ENCODE measurements at regions not wholly inside any gene's neighbourhood (a gene's known extent, or its start where the extent isn't known, plus 50 kb on each side); places are given as distances from the start of the nearest gene placed in this dataset.

GRCh38 chr2:167726788-167727187 lies 520.6 kb downstream of the STK39 start:
- H4K5ac ChIP-seq (ENCODE audit: insufficient read length, low read depth, low read length) = no peak overlapping the region
- H2BK120ac ChIP-seq (replicated peaks; ENCODE audit: low read depth, low read length) = no peak overlapping the region
- H3K4me2 ChIP-seq (ENCODE audit: insufficient read depth in 1 of 2, low read depth in 2 of 2, low read length in 2 of 2) = no peak overlapping the region
- no peaks in the 10 kb centered on the region for H3K79me2 ChIP-seq (ENCODE audit: control insufficient read depth in 1 of 2, insufficient read depth in 2 of 2, low read length in 2 of 2)
- no peak overlapping the region for H3K27ac ChIP-seq (ENCODE audit: low read depth, low read length)
- no peak for DNase-seq (ENCODE audit: low read depth in 1 of 2, low spot score in 2 of 2)
- no peak overlapping the region for H3K18ac ChIP-seq (ENCODE audit: extremely low read depth, low read length)
- no peak for FAIRE-seq
- H2AK5ac ChIP-seq (ENCODE audit: low read depth, low read length) = no peak overlapping the region
- no peak overlapping the region for H4K91ac ChIP-seq (replicated peaks; ENCODE audit: insufficient read length, low read length)
- no peak overlapping the region for H2BK5ac ChIP-seq (ENCODE audit: low read depth, low read length)
- no peak overlapping the region for H2BK12ac ChIP-seq (ENCODE audit: low read depth, low read length)
- H3K4me1 ChIP-seq (replicated peaks in 1 of 4; ENCODE audit: control insufficient read depth in 3 of 4, insufficient read depth in 4 of 4, low read length in 3 of 4) = peaks cover 0 to 2% (median under 1%) of the 10 kb centered on the region in 4 experiments; a peak in 1 of 7 replicates
- CTCF ChIA-PET (ENCODE audit: partially characterized antibody) = interaction anchor here (0.6 to 1.4 kb wide), 3 partner anchors 75 to 393 kb away, joined by 3 to 7 read pairs (median 3); no protein-coding TSS in a partner anchor
- H4K20me1 ChIP-seq (replicated peaks in 1 of 2; ENCODE audit: control insufficient read depth in 1 of 2, insufficient read depth in 2 of 2, low read length in 2 of 2) = no peaks in the 10 kb centered on the region
- H3K79me1 ChIP-seq (ENCODE audit: low read depth, low read length) = peaks cover 3% of the 10 kb centered on the region; the same call in 1 of the 2 replicates
- H3K9me3 ChIP-seq (ENCODE audit: insufficient read depth in 2 of 2, low read depth in 1 of 2, low read length in 1 of 2) = no peaks in the 10 kb centered on the region
- no peak overlapping the region for H3K14ac ChIP-seq (ENCODE audit: insufficient read length)
- peaks cover 0 to 1% (median 0%) of the 10 kb centered on the region in 4 experiments; a peak in 1 of 7 replicates for H3K27me3 ChIP-seq (replicated peaks in 1 of 4; ENCODE audit: control insufficient read depth in 3 of 4, extremely low read depth in 1 of 4, insufficient read depth in 3 of 4, low read length in 3 of 4)
- H3K9ac ChIP-seq (replicated peaks in 1 of 4; ENCODE audit: extremely low read depth in 1 of 4, low read depth in 3 of 4, low read length in 3 of 4) = no peak overlapping the region
- no peaks in the 10 kb centered on the region for H3K23me2 ChIP-seq (ENCODE audit: low read depth, low read length)
- WGBS, 2 experiments (ENCODE audit: extremely low coverage in 1 of 2, insufficient coverage in 1 of 2, insufficient read length in 1 of 2, insufficient replicate concordance in 2 of 2, low coverage in 1 of 2, low lambda C conversion rate in 2 of 2, missing lambda C conversion rate in 1 of 2) = 83% methylated on average over 2 of the region's 2 CpGs; no CpG with 5 or more reads in 1 of the 2 experiments
- no peak overlapping the region for H2AFZ ChIP-seq (ENCODE audit: low read length)
- no peak for TF ChIP-seq POLR2A (IDR thresholded peaks at IDR 0.05; ENCODE audit: control extremely low read depth in 1 of 2, low read depth in 2 of 2, low read length in 2 of 2)
- no peak for TF ChIP-seq SIX5 (IDR thresholded peaks at IDR 0.05; ENCODE audit: low read depth, low read length)
- TF ChIP-seq RXRA (IDR thresholded peaks at IDR 0.05; ENCODE audit: insufficient read depth, low read depth, low read length) = no peak
- no peak for TF ChIP-seq SP1 (IDR thresholded peaks at IDR 0.05; ENCODE audit: low read depth, low read length)
- no peak for TF ChIP-seq CHD1 (IDR thresholded peaks at IDR 0.05; ENCODE audit: low read depth, low read length)
- TF ChIP-seq SP2 (IDR thresholded peaks at IDR 0.05; ENCODE audit: low read length) = no peak
- no peak for TF ChIP-seq MAFK (IDR thresholded peaks at IDR 0.05; ENCODE audit: low read depth, low read length)
- TF ChIP-seq YY1 (IDR thresholded peaks at IDR 0.05; ENCODE audit: low read depth, low read length) = no peak
- TF ChIP-seq TBP (IDR thresholded peaks at IDR 0.05; ENCODE audit: low read depth, low read length) = no peak
- TF ChIP-seq SAP30 (IDR thresholded peaks at IDR 0.05; ENCODE audit: insufficient read depth, insufficient replicate concordance, low read length) = no peak
- TF ChIP-seq JUN (IDR thresholded peaks at IDR 0.05; ENCODE audit: low read depth, low read length) = no peak
- no peak for TF ChIP-seq FOSL1 (IDR thresholded peaks at IDR 0.05; ENCODE audit: insufficient read depth, low read depth, low read length)
- TF ChIP-seq PHF8 (conservative IDR thresholded peaks at IDR 0.05; ENCODE audit: low read depth, low read length) = no peak
- TF ChIP-seq CHD2 (IDR thresholded peaks at IDR 0.05; ENCODE audit: low read length) = no peak
- no peak for TF ChIP-seq BCL11A (IDR thresholded peaks at IDR 0.05; ENCODE audit: low read depth in 2 of 2, low read length in 2 of 2)
- no peak for TF ChIP-seq SP4 (IDR thresholded peaks at IDR 0.05; ENCODE audit: low read length)
- no peak for TF ChIP-seq HDAC6 (IDR thresholded peaks at IDR 0.05; ENCODE audit: low read depth, low read length)
- no peak overlapping the region for H3K23ac ChIP-seq (ENCODE audit: insufficient read length)
- H3K56ac ChIP-seq (replicated peaks; ENCODE audit: insufficient read length, low read depth, low read length) = no peak overlapping the region
- no peak overlapping the region for H2BK20ac ChIP-seq (ENCODE audit: low read length)
- POLR2A ChIA-PET (ENCODE audit: partially characterized antibody) = no interaction called here
- no peak overlapping the region for H2BK15ac ChIP-seq (ENCODE audit: low read length)
- no peak overlapping the region for H3K4ac ChIP-seq (replicated peaks; ENCODE audit: insufficient read length, low read depth, low read length)
- no peaks in the 10 kb centered on the region for H3K36me3 ChIP-seq (ENCODE audit: control insufficient read depth in 2 of 4, insufficient read depth in 4 of 4, low read length in 3 of 4)
- H4K8ac ChIP-seq (ENCODE audit: extremely low read depth, insufficient read depth, low read length) = no peak overlapping the region
- H3K4me3 ChIP-seq (ENCODE audit: extremely low read depth in 1 of 4, insufficient read depth in 2 of 4, low read depth in 3 of 4, low read length in 4 of 4) = no peak overlapping the region
